Skeletal muscle tissue (tissue), 3 donors: ENCODE measurements at regions not wholly inside any gene's neighbourhood (a gene's known extent, or its start where the extent isn't known, plus 50 kb on each side); places are given as distances from the start of the nearest gene placed in this dataset.

Experiments used
- H3K27ac ChIP-seq: one replicate; pipeline ENCODE4 v1.7.0; 2013; ENCODE audit warnings: mild to moderate bottlenecking, low read depth, low read length, inconsistent platforms
- H3K27me3 ChIP-seq, 3 donors: one replicate each; pipeline ENCODE4 v1.7.0; 2013; ENCODE audit warnings: low read length in 3 of 3; ENCODE audit not compliant: control insufficient read depth in 3 of 3, insufficient read depth in 3 of 3
- H3K36me3 ChIP-seq, 3 donors: one replicate each; pipeline ENCODE4 v1.7.0; 2013; ENCODE audit warnings: low read length in 3 of 3; ENCODE audit not compliant: control insufficient read depth in 3 of 3, insufficient read depth in 3 of 3
- H3K4me1 ChIP-seq, 3 donors: one replicate each; pipeline ENCODE4 v1.7.0; 2013; ENCODE audit warnings: low read length in 3 of 3, mild to moderate bottlenecking in 3 of 3; ENCODE audit not compliant: control insufficient read depth in 3 of 3, insufficient read depth in 3 of 3
- H3K4me3 ChIP-seq, 3 donors: one replicate each; pipeline ENCODE4 v1.7.0; 2013; ENCODE audit warnings: low read length in 3 of 3
- H3K9ac ChIP-seq, 3 donors: one replicate each; pipeline ENCODE4 v1.7.0; 2013; ENCODE audit warnings: low read length in 3 of 3, mild to moderate bottlenecking in 3 of 3, moderate library complexity in 2 of 3, low read depth in 1 of 3
- H3K9me3 ChIP-seq, 3 donors: one replicate each; pipeline ENCODE4 v1.7.0; 2013; ENCODE audit warnings: low read length in 3 of 3; ENCODE audit not compliant: control insufficient read depth in 3 of 3
- donor health status: Osteomylitis.

GRCh38 chr4:66073961-66074360, 403.7 kb upstream of the EPHA5 start:
- Histone ChIP-seq H3K9ac (no peak overlapping the region), H3K27ac (no peak overlapping the region), H3K4me3 (no peak overlapping the region), H3K9me3 (no peaks in the 10 kb centered on the region), H3K4me1 (no peaks in the 10 kb centered on the region), H3K27me3 (no peaks in the 10 kb centered on the region), H3K36me3 (no peaks in the 10 kb centered on the region)

GRCh38 chr4:66071911-66072310, 401.6 kb upstream of the EPHA5 start:
- no peaks in the 10 kb centered on the region for H3K36me3 ChIP-seq
- no peak overlapping the region for H3K27ac ChIP-seq
- no peaks in the 10 kb centered on the region for H3K27me3 ChIP-seq
- no peak overlapping the region for H3K9ac ChIP-seq
- H3K9me3 ChIP-seq = no peaks in the 10 kb centered on the region
- H3K4me3 ChIP-seq = no peak overlapping the region
- H3K4me1 ChIP-seq = no peaks in the 10 kb centered on the region

GRCh38 chr4:66062921-66063320, 392.6 kb upstream of the EPHA5 start:
- Histone ChIP-seq H3K27me3 (no peaks in the 10 kb centered on the region), H3K9me3 (no peaks in the 10 kb centered on the region)

GRCh38 chr4:66062044-66062443, 391.8 kb upstream of the EPHA5 start:
- no peaks in the 10 kb centered on the region for H3K36me3 ChIP-seq
- H3K4me1 ChIP-seq = no peaks in the 10 kb centered on the region
- H3K4me3 ChIP-seq = no peak overlapping the region
- no peak overlapping the region for H3K9ac ChIP-seq
- H3K27me3 ChIP-seq = no peaks in the 10 kb centered on the region
- H3K9me3 ChIP-seq = no peaks in the 10 kb centered on the region
- no peak overlapping the region for H3K27ac ChIP-seq

More at GRCh38 chr4:66062921-66063320, 392.6 kb upstream of the EPHA5 start:
- H3K36me3 ChIP-seq = no peaks in the 10 kb centered on the region
- H3K27ac ChIP-seq = no peak overlapping the region
- H3K4me1 ChIP-seq = no peaks in the 10 kb centered on the region
- H3K9ac ChIP-seq = no peak overlapping the region
- H3K4me3 ChIP-seq = no peak overlapping the region

- no peaks in the 10 kb centered on the region for H3K9me3 ChIP-seq
- H3K27ac ChIP-seq = no peak overlapping the region
- H3K9ac ChIP-seq = no peak overlapping the region
- H3K27me3 ChIP-seq = no peaks in the 10 kb centered on the region
- no peaks in the 10 kb centered on the region for H3K36me3 ChIP-seq
- H3K4me1 ChIP-seq = no peaks in the 10 kb centered on the region
- no peak overlapping the region for H3K4me3 ChIP-seq
These were observed 389.3 kb upstream of the EPHA5 start for GRCh38 chr4:66059556-66059955.

- H3K27ac ChIP-seq = no peak overlapping the region
- no peaks in the 10 kb centered on the region for H3K9me3 ChIP-seq
- H3K27me3 ChIP-seq = no peaks in the 10 kb centered on the region
- H3K4me1 ChIP-seq = no peaks in the 10 kb centered on the region
- no peak overlapping the region for H3K9ac ChIP-seq
- H3K4me3 ChIP-seq = no peak overlapping the region
- no peaks in the 10 kb centered on the region for H3K36me3 ChIP-seq
These were observed 388.8 kb upstream of the EPHA5 start for GRCh38 chr4:66059136-66059535.

GRCh38 chr4:66055999-66056398, 385.7 kb upstream of the EPHA5 start:
- Histone ChIP-seq H3K36me3 (no peaks in the 10 kb centered on the region), H3K27me3 (no peaks in the 10 kb centered on the region), H3K4me1 (no peaks in the 10 kb centered on the region), H3K9me3 (no peaks in the 10 kb centered on the region), H3K9ac (no peak overlapping the region), H3K27ac (no peak overlapping the region), H3K4me3 (no peak overlapping the region)

GRCh38 chr4:66052426-66052825, 382.1 kb upstream of the EPHA5 start:
- H3K27ac ChIP-seq = no peak overlapping the region
- no peak overlapping the region for H3K4me3 ChIP-seq
- no peaks in the 10 kb centered on the region for H3K9me3 ChIP-seq
- no peaks in the 10 kb centered on the region for H3K27me3 ChIP-seq
- H3K9ac ChIP-seq = no peak overlapping the region
- no peaks in the 10 kb centered on the region for H3K36me3 ChIP-seq
- H3K4me1 ChIP-seq = no peaks in the 10 kb centered on the region

GRCh38 chr4:66048861-66049260, 378.6 kb upstream of the EPHA5 start:
- no peaks in the 10 kb centered on the region for H3K4me1 ChIP-seq
- no peak overlapping the region for H3K4me3 ChIP-seq

GRCh38 chr4:66045913-66046312, 375.6 kb upstream of the EPHA5 start:
- Histone ChIP-seq H3K27ac (no peak overlapping the region), H3K27me3 (no peaks in the 10 kb centered on the region), H3K9me3 (no peaks in the 10 kb centered on the region), H3K4me1 (no peaks in the 10 kb centered on the region), H3K4me3 (no peak overlapping the region), H3K36me3 (no peaks in the 10 kb centered on the region), H3K9ac (no peak overlapping the region)

More at GRCh38 chr4:66048861-66049260, 378.6 kb upstream of the EPHA5 start:
- Histone ChIP-seq H3K9ac (no peak overlapping the region), H3K9me3 (no peaks in the 10 kb centered on the region), H3K27me3 (no peaks in the 10 kb centered on the region), H3K27ac (no peak overlapping the region), H3K36me3 (no peaks in the 10 kb centered on the region)

GRCh38 chr4:66035701-66036100, 365.4 kb upstream of the EPHA5 start:
- H3K4me1 ChIP-seq = no peaks in the 10 kb centered on the region
- H3K36me3 ChIP-seq = no peaks in the 10 kb centered on the region
- H3K9ac ChIP-seq = no peak overlapping the region
- H3K27me3 ChIP-seq = no peaks in the 10 kb centered on the region
- no peak overlapping the region for H3K27ac ChIP-seq
- H3K9me3 ChIP-seq = no peaks in the 10 kb centered on the region
- no peak overlapping the region for H3K4me3 ChIP-seq
